ENCODE measurements at regions not wholly inside any gene's neighbourhood (a gene's known extent, or its start where the extent isn't known, plus 50 kb on each side); places are given as distances from the start of the nearest gene placed in this dataset.

DNA sequence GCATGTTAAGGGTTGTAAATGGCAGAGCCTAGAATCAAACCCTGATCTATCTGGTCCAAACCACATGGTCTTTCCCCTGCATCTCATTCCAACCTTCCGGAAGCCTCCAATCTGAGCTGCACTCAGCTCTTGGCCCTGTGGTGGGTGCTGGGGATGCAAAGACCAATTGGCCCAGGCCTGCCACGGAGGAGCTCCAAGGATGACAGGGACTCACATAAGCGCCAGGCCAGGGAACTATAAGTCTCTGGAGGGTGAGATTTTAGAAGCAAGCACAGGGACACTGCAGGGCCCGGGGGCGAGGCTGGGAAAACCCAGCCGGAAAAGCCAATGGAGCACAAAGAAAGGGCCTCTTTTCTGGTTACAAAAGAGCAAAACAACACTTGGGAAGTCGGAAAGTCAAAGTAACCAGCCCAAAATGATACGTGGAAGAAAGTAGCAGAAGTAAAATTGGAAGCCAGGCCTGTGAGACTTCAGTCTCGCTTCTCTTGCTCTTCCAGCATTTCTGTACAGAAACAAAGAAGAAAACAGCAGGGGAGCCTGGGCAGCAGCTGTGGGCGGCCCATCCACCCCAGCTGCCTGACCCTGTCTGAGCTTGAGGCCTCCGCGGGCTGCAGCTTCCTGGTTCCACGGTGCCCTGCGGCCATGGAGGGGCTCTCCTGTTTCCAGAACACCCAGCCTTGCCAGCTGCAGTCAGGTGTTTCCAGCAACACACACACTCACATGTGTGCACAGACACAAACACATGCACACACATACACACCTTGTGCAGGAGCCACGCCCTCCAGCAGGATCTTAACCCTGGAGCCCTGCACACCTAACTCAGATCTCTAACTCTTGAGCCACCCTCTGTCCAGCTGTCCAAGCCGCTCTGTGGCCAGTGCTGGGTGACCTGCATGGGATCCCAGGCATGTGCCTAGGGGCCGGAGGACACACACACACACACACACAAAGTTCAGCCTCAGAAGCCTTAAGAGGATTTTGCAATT, 178.2 kb downstream of the BCL11B start:
- no peak for TF ChIP-seq Cebpa-rat (IDR thresholded peaks at IDR 0.05)
- H3K9ac ChIP-seq = no peak overlapping the region

DNA sequence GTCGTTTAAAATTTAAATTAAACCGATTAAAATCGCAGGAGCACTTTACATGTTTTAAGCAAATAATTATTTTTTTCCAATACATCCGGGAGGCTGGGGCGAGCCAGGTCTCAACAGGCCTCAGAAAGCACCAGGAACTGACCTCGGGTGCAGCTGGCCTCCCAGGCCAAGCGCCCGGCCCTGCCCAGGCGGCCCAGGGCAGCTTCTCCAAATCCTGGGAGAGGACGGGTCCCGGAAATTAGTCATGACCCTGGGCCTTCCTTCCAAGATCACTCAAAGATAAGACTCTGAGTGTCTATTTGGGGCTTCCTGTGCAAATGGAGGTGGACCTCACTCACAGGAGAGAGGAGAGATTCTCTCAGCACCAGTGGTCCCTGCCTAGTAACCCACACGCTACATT, 177.1 kb downstream of the BCL11B start:
- Histone ChIP-seq H3K4me3 (no peak overlapping the region), H4K20me1 (no peaks in the 10 kb centered on the region), H3K9me3 (replicated peaks in 1 of 11) (peaks cover 0 to 12% (median 3%) of the 10 kb centered on the region in 11 experiments; a peak in 7 of 22 replicates), H3K4me1 (no peaks in the 10 kb centered on the region), H3K36me3 (no peaks in the 10 kb centered on the region), H3K9ac (no peak overlapping the region), H3K27me3 (no peaks in the 10 kb centered on the region), H3K27ac (no peak overlapping the region), H3K4me2 (no peak overlapping the region)
- TF ChIP-seq Cebpa-rat (IDR thresholded peaks at IDR 0.05) = no peak

More for the DNA sequence above, 178.2 kb downstream of the BCL11B start:
- Histone ChIP-seq H3K4me3 (no peak overlapping the region), H3K27ac (no peak overlapping the region), H3K4me1 (no peaks in the 10 kb centered on the region), H4K20me1 (no peaks in the 10 kb centered on the region), H3K27me3 (no peaks in the 10 kb centered on the region), H3K36me3 (no peaks in the 10 kb centered on the region), H3K9me3 (replicated peaks in 1 of 11) (peaks cover 0 to 12% (median 3%) of the 10 kb centered on the region in 11 experiments; a peak in 7 of 22 replicates), H3K4me2 (no peak overlapping the region)

DNA sequence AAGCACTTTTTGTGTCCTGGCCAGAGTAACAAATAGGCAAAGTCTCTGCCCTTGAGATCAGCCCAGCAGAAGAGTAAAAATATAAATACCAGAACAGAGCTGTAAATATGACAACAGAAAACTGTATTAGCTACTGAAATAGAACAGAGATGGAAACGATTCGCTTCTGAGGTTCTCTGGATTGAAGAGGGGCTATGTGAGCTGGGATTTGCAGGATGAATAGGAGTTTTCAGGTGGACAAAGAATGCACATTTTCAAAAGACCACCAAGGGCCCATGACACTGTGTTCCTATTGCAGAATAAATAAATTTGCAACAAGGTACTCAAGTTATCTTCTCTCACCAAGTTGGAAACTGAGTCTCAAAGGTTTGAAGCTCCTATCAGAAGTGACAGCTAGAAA, 176.6 kb downstream of the BCL11B start:
- peaks cover 0 to 12% (median 3%) of the 10 kb centered on the region in 11 experiments; a peak in 7 of 22 replicates for H3K9me3 ChIP-seq (replicated peaks in 1 of 11)
- no peak overlapping the region for H3K4me2 ChIP-seq
- no peak overlapping the region for H3K27ac ChIP-seq
- H3K9ac ChIP-seq = no peak overlapping the region
- no peaks in the 10 kb centered on the region for H3K27me3 ChIP-seq
- H3K4me3 ChIP-seq = no peak overlapping the region
- no peaks in the 10 kb centered on the region for H3K36me3 ChIP-seq
- TF ChIP-seq Cebpa-rat (IDR thresholded peaks at IDR 0.05) = no peak
- H4K20me1 ChIP-seq = no peaks in the 10 kb centered on the region
- no peaks in the 10 kb centered on the region for H3K4me1 ChIP-seq

DNA sequence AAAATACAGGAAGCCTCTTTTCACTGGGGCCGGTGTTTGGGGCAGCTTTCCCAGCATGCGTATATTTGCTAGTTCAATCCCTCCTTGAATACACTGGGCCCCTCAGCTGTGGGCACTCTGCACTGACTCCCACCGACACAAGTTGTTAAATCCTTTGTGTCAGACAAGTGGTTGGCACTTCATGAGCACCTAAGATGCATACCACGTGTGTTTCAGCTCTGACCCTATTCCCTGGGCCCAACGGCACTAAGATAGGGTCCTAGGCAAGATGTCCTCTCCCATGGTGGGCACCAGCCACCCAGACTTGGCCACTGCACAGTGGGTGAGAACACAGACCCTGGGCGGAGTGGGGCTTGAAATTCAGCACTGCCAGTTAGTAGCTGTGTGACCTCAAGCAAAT, 173.8 kb downstream of the BCL11B start:
- Histone ChIP-seq H3K27ac (no peak overlapping the region), H3K36me3 (no peaks in the 10 kb centered on the region), H3K4me3 (no peak overlapping the region), H4K20me1 (no peaks in the 10 kb centered on the region), H3K4me1 (no peaks in the 10 kb centered on the region), H3K4me2 (no peak overlapping the region), H3K27me3 (no peaks in the 10 kb centered on the region), H3K9ac (no peak overlapping the region), H3K9me3 (replicated peaks in 1 of 11) (no peaks in the 10 kb centered on the region)
- TF ChIP-seq Cebpa-rat (IDR thresholded peaks at IDR 0.05) = no peak

DNA sequence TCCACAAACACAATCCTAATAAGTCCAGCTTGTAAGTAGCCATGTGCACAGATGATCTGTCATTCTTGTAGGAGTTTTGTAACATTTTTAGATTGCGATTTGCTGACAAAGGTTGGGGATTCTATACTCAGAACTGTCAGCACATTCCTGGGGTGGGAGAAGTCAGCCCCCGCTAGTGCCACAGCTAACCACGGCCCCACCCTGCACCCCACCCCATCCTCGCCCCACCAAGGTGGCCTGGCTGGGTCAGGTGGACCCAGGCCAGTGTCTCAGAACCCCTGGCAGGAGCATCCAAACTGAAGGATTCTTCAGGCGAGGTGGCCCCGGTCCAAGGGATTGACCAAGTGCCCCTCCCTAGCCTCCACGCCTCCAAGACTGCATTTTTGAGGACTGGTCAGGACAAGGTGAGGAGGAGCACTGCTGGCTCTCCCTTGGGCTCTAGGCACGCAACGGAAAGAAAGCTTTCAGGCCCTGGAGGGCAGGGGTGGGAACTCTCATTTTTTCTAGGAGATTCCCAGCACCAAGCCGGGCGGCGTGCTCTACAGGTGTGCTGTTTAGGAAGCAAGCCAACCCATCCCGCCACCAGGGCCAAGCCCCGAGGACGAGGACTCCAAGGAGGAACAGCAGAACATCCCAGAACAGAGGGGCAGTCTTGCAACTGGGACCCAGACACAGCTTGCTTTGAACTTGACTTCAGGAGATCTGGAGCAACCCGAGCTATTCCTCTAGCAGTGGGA, 172.8 kb downstream of the BCL11B start:
- H3K9ac ChIP-seq = no peak overlapping the region
- H3K4me1 ChIP-seq = no peaks in the 10 kb centered on the region
- no peaks in the 10 kb centered on the region for H3K36me3 ChIP-seq
- no peaks in the 10 kb centered on the region for H3K27me3 ChIP-seq
- H4K20me1 ChIP-seq = no peaks in the 10 kb centered on the region
- no peak for TF ChIP-seq Cebpa-rat (IDR thresholded peaks at IDR 0.05)
- no peaks in the 10 kb centered on the region for H3K9me3 ChIP-seq (replicated peaks in 1 of 11)
- H3K4me3 ChIP-seq = no peak overlapping the region
- no peak overlapping the region for H3K4me2 ChIP-seq
- H3K27ac ChIP-seq = no peak overlapping the region

DNA sequence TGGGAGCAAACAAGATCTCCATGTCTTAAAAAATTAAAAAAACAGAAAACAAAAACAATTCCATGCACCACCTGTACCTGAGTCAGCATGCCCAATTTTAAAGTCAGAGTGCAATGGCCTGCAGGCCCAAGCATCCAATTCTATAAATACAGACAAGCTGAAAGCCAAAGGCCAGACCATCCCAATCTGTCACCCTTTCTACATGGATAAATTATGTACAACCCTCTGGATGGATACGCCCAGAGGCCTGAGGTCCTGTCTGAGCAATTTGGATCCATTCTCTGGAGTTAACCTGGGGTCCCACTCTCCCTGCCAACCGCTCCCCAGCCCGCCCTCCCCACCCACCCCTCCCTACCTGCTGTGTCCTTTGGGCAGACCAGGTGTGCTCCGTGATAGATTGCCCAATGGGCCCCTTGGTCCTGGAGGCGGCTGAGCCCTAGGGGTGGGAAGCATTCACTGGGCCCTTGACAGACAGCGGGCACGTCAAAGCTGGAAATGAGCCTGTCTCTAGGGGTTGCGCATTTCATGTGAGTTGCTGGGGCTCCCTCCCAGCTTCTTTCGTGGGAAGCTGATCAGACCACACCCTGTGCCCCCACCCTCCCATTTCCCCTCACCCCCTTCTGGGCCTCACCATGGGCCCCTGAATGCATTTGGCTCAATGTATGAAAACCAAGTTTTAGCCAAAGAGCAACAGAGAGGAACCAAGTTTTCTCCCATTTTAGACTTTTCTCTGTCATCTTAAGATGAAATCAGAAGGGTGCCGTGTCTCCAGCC, 171.3 kb downstream of the BCL11B start:
- Histone ChIP-seq H3K27me3 (no peaks in the 10 kb centered on the region), H3K36me3 (no peaks in the 10 kb centered on the region), H3K4me1 (no peaks in the 10 kb centered on the region), H4K20me1 (no peaks in the 10 kb centered on the region), H3K9me3 (replicated peaks in 1 of 11) (peaks cover 5 to 11% (median 9%) of the 10 kb centered on the region in 11 experiments; a peak in 20 of 22 replicates), H3K4me2 (no peak overlapping the region), H3K9ac (no peak overlapping the region), H3K27ac (no peak overlapping the region), H3K4me3 (no peak overlapping the region)
- TF ChIP-seq Cebpa-rat (IDR thresholded peaks at IDR 0.05) = no peak

DNA sequence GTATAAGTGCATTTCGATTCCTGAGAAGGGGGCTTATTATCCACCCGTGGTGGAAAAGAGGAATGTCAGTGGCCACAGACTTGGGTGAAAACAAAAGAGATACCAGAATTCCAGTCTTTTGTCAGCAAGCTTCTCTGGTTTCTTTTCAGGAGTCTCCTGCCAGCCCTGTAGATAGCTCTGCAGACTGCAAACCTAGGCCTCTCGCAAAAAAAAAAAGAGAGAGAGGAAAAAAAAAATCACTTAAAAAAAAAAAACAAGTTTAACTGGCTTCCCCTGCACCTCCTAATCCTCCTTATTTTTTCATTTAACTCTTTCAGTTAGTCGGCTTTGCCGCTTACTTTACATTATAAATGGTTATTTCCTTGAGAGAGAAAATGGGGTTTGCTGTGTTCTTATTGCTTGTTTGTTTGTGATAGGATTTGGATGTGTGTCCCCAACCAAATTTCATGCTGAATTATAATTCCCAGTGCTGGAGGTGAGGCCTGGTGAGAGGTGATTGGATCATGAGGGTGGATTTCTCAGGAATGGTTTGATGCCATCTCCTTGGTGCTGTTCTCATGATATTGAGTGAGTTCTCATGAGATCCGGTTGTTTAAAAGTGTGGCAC, 170.0 kb downstream of the BCL11B start:
- H3K4me2 ChIP-seq = no peak overlapping the region
- H3K4me1 ChIP-seq = no peaks in the 10 kb centered on the region
- peaks cover 13 to 18% (median 16%) of the 10 kb centered on the region in 11 experiments; a peak in 20 of 22 replicates for H3K9me3 ChIP-seq (replicated peaks in 1 of 11)
- no peaks in the 10 kb centered on the region for H3K36me3 ChIP-seq
- no peaks in the 10 kb centered on the region for H4K20me1 ChIP-seq
- no peaks in the 10 kb centered on the region for H3K27me3 ChIP-seq
- TF ChIP-seq Cebpa-rat (IDR thresholded peaks at IDR 0.05) = no peak
- no peak overlapping the region for H3K4me3 ChIP-seq
- no peak overlapping the region for H3K27ac ChIP-seq
- H3K9ac ChIP-seq = no peak overlapping the region

DNA sequence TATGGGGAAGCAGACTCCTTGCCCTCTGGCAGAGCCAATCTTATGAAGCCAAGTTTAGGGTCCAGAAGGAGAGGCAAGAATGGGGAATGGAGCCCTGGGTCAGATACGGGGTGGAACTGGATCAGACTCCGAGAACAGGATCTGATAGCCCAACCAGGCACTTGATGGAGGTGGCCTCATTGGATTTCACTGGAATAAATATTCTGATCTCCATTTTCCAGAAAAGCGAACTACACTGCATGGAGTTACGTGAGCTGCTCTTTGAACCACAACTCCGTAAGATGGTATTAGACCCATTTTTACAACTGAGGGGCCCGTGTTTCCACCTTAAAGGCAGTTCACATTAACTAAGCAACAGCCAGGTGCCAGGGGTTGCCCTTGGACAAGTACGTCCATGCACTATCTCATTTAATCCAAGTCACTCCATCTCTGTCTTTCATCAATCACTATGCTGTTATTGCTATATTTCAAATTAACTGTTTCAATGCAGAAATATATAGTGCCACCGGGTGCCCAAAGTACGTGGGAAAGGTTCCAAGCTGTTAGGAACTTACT, 155.2 kb downstream of the BCL11B start:
- no peaks in the 10 kb centered on the region for H4K20me1 ChIP-seq
- no peak for TF ChIP-seq Cebpa-rat (IDR thresholded peaks at IDR 0.05)
- no peaks in the 10 kb centered on the region for H3K4me1 ChIP-seq
- no peak overlapping the region for H3K9ac ChIP-seq
- no peak overlapping the region for H3K27ac ChIP-seq
- no peak overlapping the region for H3K4me3 ChIP-seq
- no peaks in the 10 kb centered on the region for H3K36me3 ChIP-seq
- H3K9me3 ChIP-seq (replicated peaks in 1 of 11) = peaks cover 0 to 16% (median 13%) of the 10 kb centered on the region in 11 experiments; a peak in 19 of 22 replicates
- H3K27me3 ChIP-seq = no peaks in the 10 kb centered on the region
- H3K4me2 ChIP-seq = no peak overlapping the region

All from BLaER1 treated with 17β-estradiol and CSF1 and Interleukin-3, amounts not matched to agents 10 nM and 100 nM (cell line).